HG03045 (cell line): ENCODE measurements at regions not wholly inside any gene's neighbourhood (a gene's known extent, or its start where the extent isn't known, plus 50 kb on each side); places are given as distances from the start of the nearest gene placed in this dataset.
"Not testable (repeated sequence)": the region's sequence is repeated elsewhere in the genome, so short reads cannot be mapped to it uniquely, and the experiment has no call there.

Experiments used
- ATAC-seq: cut with Tn5 transposase; IDR thresholded peaks from one replicate; pipeline ENCODE4 v1.9.1; 2021; ENCODE audit warnings: mild to moderate bottlenecking, moderate library complexity; ENCODE audit not compliant: unreplicated experiment

GRCh38 chr10:120109725-120110124 is 217.2 kb downstream of the SEC23IP start:
- not testable (repeated sequence) for ATAC-seq

DNA sequence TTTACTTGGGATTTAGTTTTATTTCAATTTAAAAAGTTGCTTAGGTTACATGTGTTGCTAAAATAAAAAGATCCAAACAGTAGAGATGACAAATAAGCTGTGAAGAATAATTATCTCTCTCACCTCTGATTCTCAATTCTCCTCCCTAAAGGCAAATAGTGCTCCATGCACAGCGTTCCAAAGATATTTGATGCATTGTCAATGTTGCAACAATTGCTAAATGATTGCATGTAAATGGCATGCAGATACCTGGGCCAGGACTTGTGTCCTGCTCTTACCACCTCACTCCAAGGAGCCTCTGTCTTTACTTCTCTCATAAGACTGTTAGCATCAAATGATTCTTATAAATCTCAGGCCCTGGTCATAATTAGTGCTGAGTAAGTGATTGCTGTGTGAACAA is 217.7 kb downstream of the SEC23IP start:
- ATAC-seq: no peak

- no peak for ATAC-seq
Measured at GRCh38 chr10:120111628-120112027, 219.1 kb downstream of the SEC23IP start.

DNA sequence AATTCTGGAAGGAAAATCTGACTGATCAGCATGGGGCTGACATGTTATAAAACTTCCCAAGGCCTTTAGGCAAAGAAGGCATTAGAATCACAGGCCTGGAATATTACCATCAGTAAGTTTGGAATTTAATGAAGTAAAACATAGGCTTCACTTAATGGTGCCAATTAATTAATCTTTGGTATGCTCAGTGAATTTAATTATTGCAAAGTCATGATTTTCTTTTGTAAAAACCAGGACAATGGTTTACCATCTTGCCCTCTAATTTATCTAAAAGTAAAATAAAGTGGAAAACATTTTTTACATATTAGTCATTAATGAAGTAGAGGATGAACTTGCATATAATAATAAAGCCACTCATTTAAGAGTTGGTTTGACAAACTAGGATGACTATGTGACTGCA is 220.3 kb downstream of the SEC23IP start:
- no peak for ATAC-seq

GRCh38 chr10:120115959-120116358 is 223.4 kb downstream of the SEC23IP start:
- ATAC-seq: no peak

DNA sequence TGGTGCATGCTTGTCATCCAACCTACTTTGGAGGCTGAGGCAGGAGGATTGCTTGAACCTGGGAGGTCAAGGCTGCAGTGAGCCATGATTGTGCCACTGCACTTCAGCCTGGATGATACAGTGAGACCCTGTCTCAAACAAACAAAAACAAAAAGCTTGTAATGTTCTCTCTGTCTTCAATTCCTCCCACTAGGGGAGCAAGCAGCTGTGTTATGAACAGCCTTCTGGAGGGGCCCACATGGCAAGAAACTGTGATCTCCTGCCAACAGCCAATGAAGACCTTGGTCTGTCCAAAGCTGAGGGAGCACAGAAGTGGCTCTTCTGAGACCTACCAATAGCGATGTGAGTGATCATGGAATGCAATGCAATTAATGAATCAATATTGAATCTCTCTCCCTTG is 229.2 kb downstream of the SEC23IP start:
- ATAC-seq: no peak

- ATAC-seq: no peak
Measured at GRCh38 chr10:120131183-120131582, 238.7 kb downstream of the SEC23IP start.

DNA sequence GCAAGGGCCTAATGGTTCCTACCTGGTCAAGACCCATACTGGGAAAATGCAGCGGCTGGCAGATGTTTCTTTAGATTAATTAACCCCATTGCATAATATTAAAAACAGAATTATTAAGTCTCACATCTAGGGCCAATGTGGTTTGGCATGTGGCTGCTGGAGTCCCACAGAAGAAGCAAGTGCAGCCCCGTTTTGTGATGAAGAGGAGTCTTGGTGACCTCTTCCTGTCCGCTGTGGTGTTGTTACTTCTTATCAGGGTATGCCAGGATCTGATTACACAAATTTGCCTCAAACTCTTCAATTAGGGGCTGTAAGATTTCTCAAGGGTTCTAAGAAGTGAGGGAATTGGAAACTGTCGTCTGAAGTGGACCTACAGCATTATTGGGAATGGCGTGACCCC is 240.3 kb downstream of the SEC23IP start:
- no peak for ATAC-seq

DNA sequence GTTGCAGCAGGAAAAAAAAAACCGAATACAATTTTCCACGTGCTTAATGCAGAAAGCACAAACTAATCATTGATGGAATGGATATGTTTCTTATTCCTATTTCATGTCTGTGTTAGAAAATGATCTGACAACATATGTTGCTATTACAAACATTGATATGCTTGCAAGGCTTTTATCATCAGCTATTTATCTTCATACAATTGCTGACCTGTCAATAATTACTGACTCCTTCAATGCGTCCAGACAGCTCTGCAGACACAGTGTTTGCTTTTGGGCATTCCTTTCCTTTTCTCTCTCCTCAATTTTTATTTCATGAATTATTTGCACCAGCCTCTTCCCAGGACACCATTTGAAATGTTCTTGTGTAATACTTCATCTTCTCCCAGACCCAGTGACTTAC is 246.2 kb downstream of the SEC23IP start:
- no peak for ATAC-seq

GRCh38 chr10:120145107-120145506 is 252.6 kb downstream of the SEC23IP start:
- no peak for ATAC-seq

- ATAC-seq: no peak
Measured at GRCh38 chr10:120156614-120157274, 264.2 kb downstream of the SEC23IP start.

DNA sequence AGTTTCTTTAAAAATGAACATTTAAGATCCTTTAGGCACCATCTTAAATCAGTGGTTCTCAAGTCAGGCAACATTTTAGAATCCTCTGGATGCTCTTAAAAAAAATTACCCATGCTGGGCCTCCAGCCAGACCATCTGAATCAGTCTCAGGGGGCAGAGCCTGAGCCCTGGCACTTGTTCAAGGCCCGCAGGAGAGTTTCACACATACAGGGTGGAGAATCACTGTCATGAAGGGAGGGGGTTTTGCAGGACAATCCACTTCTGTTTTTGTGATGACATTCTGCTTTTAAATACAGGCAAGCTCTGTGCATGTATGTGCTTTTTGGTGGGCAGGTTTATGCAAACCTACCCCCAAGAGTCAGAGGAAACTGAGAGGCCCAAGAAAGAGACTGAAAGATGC is 268.6 kb downstream of the SEC23IP start:
- ATAC-seq: no peak

- no peak for ATAC-seq
Measured at GRCh38 chr10:120162471-120162870, 269.9 kb downstream of the SEC23IP start.

GRCh38 chr10:120172356-120172755 is 279.8 kb downstream of the SEC23IP start:
- ATAC-seq: no peak

DNA sequence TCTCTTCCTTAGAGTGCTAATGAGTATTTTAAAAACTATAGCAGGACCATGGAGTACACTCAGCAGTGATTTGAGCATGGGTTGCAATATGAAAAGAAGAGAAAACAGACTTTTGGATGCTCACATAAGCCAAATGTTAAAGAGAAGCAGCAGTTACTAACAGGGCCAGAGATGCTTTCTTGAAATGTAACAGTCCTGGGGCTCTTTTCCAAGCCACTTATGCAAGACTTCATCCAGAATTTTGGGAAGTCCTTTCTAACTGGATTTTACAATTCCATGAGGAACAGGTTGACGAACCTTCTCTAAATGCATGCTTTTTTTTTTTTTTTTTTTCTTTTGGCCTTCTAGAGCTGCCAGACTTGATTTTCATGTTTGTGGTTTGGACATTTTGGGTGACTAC is 282.0 kb downstream of the SEC23IP start:
- no peak for ATAC-seq

- no peak for ATAC-seq
Measured at GRCh38 chr10:120177330-120177729, 279.7 kb upstream of the PLPP4 start.

DNA sequence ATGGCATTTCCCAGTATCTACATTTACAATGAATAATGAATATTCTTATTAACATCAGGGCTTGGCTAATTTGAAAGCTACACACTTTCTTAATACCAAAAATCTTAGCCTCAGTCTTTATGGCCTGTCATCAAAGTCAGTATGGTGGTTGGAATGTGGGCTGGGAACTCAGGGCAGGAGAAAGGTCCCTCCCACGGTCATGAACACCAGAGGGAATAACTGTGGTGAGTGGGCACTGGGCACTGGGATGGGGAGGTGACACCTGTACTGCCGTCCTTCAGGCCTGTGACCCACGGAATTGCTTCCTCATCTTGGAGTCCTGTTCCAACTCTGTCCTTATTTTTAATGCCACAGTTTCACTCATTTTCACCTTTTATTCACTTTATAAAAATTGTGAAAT is 276.9 kb upstream of the PLPP4 start:
- ATAC-seq: no peak

DNA sequence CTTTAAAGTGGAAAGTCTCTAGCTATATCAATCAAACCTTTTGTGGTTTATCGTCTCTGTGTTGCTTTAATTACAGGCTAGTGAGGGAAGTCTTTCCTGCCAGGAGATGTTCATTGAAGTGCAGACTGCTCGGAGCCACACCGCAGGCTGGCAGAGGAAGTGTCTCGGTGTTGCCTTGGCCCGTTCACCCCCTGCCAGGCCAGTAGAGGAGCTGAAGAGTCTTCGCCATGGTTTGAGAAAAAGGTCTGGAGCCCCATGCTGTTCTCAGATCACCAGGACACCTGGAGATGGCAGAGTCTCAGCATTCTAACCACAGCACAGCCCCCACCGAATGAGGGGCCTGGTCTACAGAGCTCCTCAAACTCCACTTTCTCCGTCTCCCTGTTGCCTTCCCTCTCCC is 275.9 kb upstream of the PLPP4 start:
- ATAC-seq: no peak

DNA sequence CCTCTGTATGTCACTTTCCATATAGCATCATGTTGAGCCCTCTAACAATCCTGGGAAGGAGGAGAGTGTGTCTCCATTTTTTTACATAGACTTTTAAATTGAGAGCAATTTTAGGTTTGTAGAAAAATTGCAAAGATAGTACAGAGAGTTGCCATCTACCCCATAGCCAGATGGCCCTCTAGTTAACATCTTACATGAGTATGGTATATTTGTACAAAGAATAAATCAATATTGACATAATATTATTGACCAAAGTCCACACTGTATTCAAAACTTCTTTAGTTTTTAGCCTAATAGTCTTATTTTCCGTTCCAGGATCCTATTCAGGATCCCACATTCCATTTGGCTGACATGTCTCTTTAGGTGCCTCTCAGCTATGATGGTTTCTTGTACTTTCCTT is 274.6 kb upstream of the PLPP4 start:
- no peak for ATAC-seq

DNA sequence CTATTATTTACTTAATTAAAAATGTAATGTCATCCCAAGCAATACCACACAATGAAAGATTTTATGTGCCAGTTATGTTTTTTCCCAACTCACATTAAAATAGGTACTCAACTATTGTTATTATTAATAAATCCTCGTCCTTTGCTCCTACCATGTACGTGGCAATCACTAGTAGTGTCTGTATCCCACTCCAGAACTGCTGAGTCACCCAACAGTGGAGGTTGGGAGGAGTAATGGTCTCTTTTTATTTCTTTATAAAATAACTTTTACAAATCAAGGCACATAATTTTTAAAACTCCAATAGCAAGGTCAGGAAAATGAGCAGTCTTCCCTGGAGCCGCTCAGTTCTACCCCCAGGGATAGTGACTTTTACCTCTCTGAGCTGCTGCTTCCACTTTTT is 273.5 kb upstream of the PLPP4 start:
- no peak for ATAC-seq

GRCh38 chr10:120184547-120185337 is 272.3 kb upstream of the PLPP4 start:
- ATAC-seq: no peak

DNA sequence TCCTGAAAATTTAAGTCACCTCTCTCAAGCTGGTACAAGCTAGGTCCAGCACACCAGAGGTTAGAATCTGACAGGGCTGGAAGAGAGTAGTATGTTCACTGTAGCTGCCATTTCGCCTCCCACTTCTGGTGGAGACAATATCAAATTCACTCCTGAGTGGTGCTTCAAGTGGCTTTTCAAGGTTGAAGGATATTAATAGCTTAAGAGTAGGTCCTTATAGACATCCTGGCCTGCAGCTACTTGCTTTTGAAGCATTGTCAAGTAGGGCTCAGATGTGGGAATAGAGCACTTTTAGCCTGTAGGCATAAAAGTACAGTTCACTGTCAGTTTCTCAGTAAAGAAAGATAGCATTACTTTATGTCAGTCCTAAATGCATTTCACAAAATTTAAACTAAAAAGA is 270.5 kb upstream of the PLPP4 start:
- ATAC-seq: no peak

- ATAC-seq: not testable (repeated sequence)
Measured at GRCh38 chr10:120187168-120187567, 269.9 kb upstream of the PLPP4 start.
